ENCODE measurements at regions not wholly inside any gene's neighbourhood (a gene's known extent, or its start where the extent isn't known, plus 50 kb on each side); places are given as distances from the start of the nearest gene placed in this dataset.

DNA sequence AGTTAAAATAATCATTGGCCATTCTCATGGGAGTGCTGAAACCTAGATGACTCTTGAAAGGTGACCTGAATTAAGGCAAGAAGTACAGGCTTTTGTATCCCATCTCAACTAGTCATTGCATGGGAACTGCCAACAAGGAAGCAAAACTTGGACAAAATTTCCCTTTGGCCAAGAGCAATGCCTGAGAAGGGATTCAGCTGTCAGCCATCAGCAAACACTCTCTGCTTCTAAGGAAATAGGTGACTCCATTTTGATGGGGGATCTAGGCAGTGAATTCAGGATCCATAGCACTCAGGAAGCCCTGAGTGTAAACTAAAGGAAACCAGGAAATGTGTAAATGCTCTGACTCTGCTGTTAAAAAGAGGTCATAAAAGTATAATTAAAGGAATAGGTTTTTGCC, 221.5 kb upstream of the TMEM229A start:
- H3K4me3 ChIP-seq (ENCODE audit: extremely low read depth in 1 of 4, insufficient read depth in 2 of 4, low read depth in 3 of 4, low read length in 4 of 4) = no peak overlapping the region
- no peaks in the 10 kb centered on the region for H3K4me1 ChIP-seq (replicated peaks in 1 of 4; ENCODE audit: control insufficient read depth in 3 of 4, insufficient read depth in 4 of 4, low read length in 3 of 4)
- H3K79me2 ChIP-seq (ENCODE audit: control insufficient read depth in 1 of 2, insufficient read depth in 2 of 2, low read length in 2 of 2) = no peaks in the 10 kb centered on the region
- no peak overlapping the region for H2BK5ac ChIP-seq (ENCODE audit: low read depth, low read length)
- H3K23me2 ChIP-seq (ENCODE audit: low read depth, low read length) = no peaks in the 10 kb centered on the region
- no peak overlapping the region for H3K4ac ChIP-seq (replicated peaks; ENCODE audit: insufficient read length, low read depth, low read length)
- H3K9ac ChIP-seq (replicated peaks in 1 of 4; ENCODE audit: extremely low read depth in 1 of 4, low read depth in 3 of 4, low read length in 3 of 4) = no peak overlapping the region
- H3K9me3 ChIP-seq (ENCODE audit: insufficient read depth in 2 of 2, low read depth in 1 of 2, low read length in 1 of 2) = no peaks in the 10 kb centered on the region
- no peak overlapping the region for H4K8ac ChIP-seq (ENCODE audit: extremely low read depth, insufficient read depth, low read length)
- no peak overlapping the region for H2AK5ac ChIP-seq (ENCODE audit: low read depth, low read length)
- no peaks in the 10 kb centered on the region; the same call in 1 of the 2 replicates for H3K79me1 ChIP-seq (ENCODE audit: low read depth, low read length)
- TF ChIP-seq EP300 (IDR thresholded peaks at IDR 0.05; ENCODE audit: borderline replicate concordance in 1 of 2, low read depth in 2 of 2, low read length in 2 of 2) (no peak), CHD2 (IDR thresholded peaks at IDR 0.05; ENCODE audit: low read length) (no peak), RAD21 (IDR thresholded peaks at IDR 0.05 in 1 of 2, conservative IDR thresholded peaks at IDR 0.05 in 1 of 2; ENCODE audit: low read depth in 2 of 2, low read length in 2 of 2) (no peak), SAP30 (IDR thresholded peaks at IDR 0.05; ENCODE audit: insufficient read depth, insufficient replicate concordance, low read length) (no peak)
- H2BK20ac ChIP-seq (ENCODE audit: low read length) = no peak overlapping the region
- H3K23ac ChIP-seq (ENCODE audit: insufficient read length) = no peak overlapping the region
- no peak for DNase-seq (ENCODE audit: low read depth in 1 of 2, low spot score in 2 of 2)
- H3K36me3 ChIP-seq (ENCODE audit: control insufficient read depth in 2 of 4, insufficient read depth in 4 of 4, low read length in 3 of 4) = no peaks in the 10 kb centered on the region
- H4K5ac ChIP-seq (ENCODE audit: insufficient read length, low read depth, low read length) = no peak overlapping the region
- H3K18ac ChIP-seq (ENCODE audit: extremely low read depth, low read length) = no peak overlapping the region
- H2BK15ac ChIP-seq (ENCODE audit: low read length) = no peak overlapping the region
- H3K4me2 ChIP-seq (ENCODE audit: insufficient read depth in 1 of 2, low read depth in 2 of 2, low read length in 2 of 2) = no peak overlapping the region
- no peak overlapping the region for H3K14ac ChIP-seq (ENCODE audit: insufficient read length)
- no peaks in the 10 kb centered on the region for H4K20me1 ChIP-seq (replicated peaks in 1 of 2; ENCODE audit: control insufficient read depth in 1 of 2, insufficient read depth in 2 of 2, low read length in 2 of 2)
- ChIA-PET CTCF (ENCODE audit: partially characterized antibody) (no interaction called here), POLR2A (ENCODE audit: partially characterized antibody) (no interaction called here)
- FAIRE-seq = no peak
- no peak overlapping the region for H3K27ac ChIP-seq (ENCODE audit: low read depth, low read length)
- H3K56ac ChIP-seq (replicated peaks; ENCODE audit: insufficient read length, low read depth, low read length) = no peak overlapping the region
- no peak overlapping the region for H2BK12ac ChIP-seq (ENCODE audit: low read depth, low read length)
- no peaks in the 10 kb centered on the region for H3K27me3 ChIP-seq (replicated peaks in 1 of 4; ENCODE audit: control insufficient read depth in 3 of 4, extremely low read depth in 1 of 4, insufficient read depth in 3 of 4, low read length in 3 of 4)
- no peak overlapping the region for H2BK120ac ChIP-seq (replicated peaks; ENCODE audit: low read depth, low read length)
- no peak overlapping the region for H2AFZ ChIP-seq (ENCODE audit: low read length)
- no peak overlapping the region for H4K91ac ChIP-seq (replicated peaks; ENCODE audit: insufficient read length, low read length)
